GM19035 (cell line): ENCODE measurements at regions not wholly inside any gene's neighbourhood (a gene's known extent, or its start where the extent isn't known, plus 50 kb on each side); places are given as distances from the start of the nearest gene placed in this dataset.

Source experiments
- ATAC-seq: cut with Tn5 transposase; IDR thresholded peaks from one replicate; pipeline ENCODE4 v1.9.1; 2021; ENCODE audit not compliant: unreplicated experiment

GRCh38 chr2:205902041-205902899 is 183.7 kb downstream of the INO80D start:
- no peak for ATAC-seq

- ATAC-seq = no peak
These were observed 184.5 kb downstream of the INO80D start for GRCh38 chr2:205901491-205901890.

GRCh38 chr2:205898744-205899143 is 187.2 kb downstream of the INO80D start:
- ATAC-seq = no peak

GRCh38 chr2:205895981-205896655 is 189.9 kb downstream of the INO80D start:
- ATAC-seq = no peak

- ATAC-seq = no peak
These were observed 193.2 kb downstream of the INO80D start for GRCh38 chr2:205892665-205893259.

GRCh38 chr2:205892251-205892655 is 193.7 kb downstream of the INO80D start:
- no peak for ATAC-seq

GRCh38 chr2:205889114-205889513 is 196.9 kb downstream of the INO80D start:
- ATAC-seq = no peak

- no peak for ATAC-seq
These were observed 198.3 kb downstream of the INO80D start for GRCh38 chr2:205887637-205888036.

GRCh38 chr2:205885492-205886099 is 200.4 kb downstream of the INO80D start:
- no peak for ATAC-seq

GRCh38 chr2:205883965-205884364 is 201.7 kb downstream of the NRP2 start:
- no peak for ATAC-seq

GRCh38 chr2:205882806-205883425 is 200.6 kb downstream of the NRP2 start:
- ATAC-seq = no peak

GRCh38 chr2:205880048-205880447 is 197.7 kb downstream of the NRP2 start:
- ATAC-seq = no peak

- no peak for ATAC-seq
These were observed 196.9 kb downstream of the NRP2 start for GRCh38 chr2:205878999-205879762.

GRCh38 chr2:205877496-205877895 is 195.2 kb downstream of the NRP2 start:
- no peak for ATAC-seq

- no peak for ATAC-seq
These were observed 193.8 kb downstream of the NRP2 start for GRCh38 chr2:205876127-205876526.

GRCh38 chr2:205872716-205873115 is 190.4 kb downstream of the NRP2 start:
- ATAC-seq = no peak

GRCh38 chr2:205869439-205869838 is 187.1 kb downstream of the NRP2 start:
- no peak for ATAC-seq

- peak; percentile 50 for ATAC-seq
These were observed 186.6 kb downstream of the NRP2 start for GRCh38 chr2:205868773-205869333.

GRCh38 chr2:205868053-205868452 is 185.8 kb downstream of the NRP2 start:
- no peak for ATAC-seq

- no peak for ATAC-seq
These were observed 185.1 kb downstream of the NRP2 start for GRCh38 chr2:205867371-205867770.
